ENCODE measurements at regions not wholly inside any gene's neighbourhood (a gene's known extent, or its start where the extent isn't known, plus 50 kb on each side); places are given as distances from the start of the nearest gene placed in this dataset.
"Not testable (repeated sequence)": the region's sequence is repeated elsewhere in the genome, so short reads cannot be mapped to it uniquely, and the experiment has no call there.

DNA sequence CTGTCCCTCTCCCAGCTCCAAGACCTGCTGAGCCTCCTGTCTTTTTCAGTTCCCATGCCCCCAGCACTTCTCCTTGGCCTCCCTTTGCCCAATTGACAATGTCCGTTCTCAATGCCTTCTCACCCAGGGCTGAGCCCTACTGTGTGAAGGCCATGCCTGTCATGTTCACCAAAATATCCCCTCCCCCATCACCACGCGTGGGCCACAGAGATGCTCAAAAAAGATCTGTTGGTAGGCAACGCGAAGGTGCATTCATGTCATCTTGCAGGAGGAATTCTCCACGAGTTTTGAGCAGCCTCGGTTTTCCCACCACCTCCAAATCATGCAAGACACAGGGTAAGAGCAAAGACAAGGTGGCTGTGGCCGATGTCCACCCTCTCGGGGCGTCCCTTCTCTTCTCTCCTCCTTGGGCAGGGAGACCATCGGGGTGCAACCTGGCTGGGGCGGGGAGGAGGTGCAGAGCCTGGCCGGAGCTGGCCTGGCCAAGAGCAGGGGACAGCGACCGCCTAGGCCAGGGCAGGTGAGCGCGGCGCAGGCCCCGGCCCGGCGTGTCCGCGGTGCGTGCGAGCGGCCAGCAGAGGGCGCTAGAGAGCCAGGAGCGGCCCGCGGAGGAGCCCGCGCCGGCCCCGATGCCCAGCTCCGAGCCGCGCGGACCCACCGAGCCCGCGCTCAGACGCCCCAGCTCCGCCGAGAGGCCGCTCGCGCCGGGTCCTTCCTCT, 56.3 kb upstream of the KRTAP5-11 start:
- DNase-seq, result peak; percentile 72 to 81

DNA sequence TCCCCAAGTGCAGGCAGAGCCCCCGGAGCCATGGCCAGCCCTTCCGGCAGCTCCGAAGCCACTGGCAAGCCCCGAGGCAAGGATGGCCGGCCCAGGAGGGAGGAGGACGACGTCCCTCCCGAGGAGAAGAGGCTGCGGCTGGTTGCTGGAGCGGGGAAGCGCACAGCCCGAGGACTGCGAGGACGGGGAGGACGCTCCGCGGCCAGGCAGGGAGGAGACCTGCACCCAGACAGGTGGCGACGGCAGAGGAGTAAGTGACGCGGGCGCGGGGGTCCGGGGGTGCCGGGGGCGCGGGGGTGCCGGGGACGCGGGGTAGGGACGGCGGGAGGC, 56.8 kb upstream of the KRTAP5-11 start:
- DNase-seq, result not testable (repeated sequence)

DNA sequence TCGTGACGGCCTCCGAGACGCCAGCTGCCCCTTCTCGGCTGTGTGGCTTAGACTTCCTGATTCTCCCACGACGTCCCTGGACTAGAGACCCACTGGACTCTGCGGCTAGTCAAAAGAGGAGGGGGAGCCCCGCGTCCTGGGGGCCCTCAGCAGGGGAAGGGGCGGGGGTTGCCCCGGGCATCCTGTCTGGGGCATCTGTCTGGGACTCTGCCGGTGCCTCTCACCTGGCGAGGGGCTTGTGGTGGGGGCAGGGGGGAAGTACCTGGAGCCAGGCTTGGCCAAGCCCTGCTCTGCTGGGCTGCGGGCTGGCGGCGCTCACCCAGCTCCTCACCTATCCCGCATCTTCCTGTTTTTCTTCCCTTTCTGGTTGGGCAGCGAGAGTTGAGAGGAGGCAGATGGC, 57.2 kb upstream of the KRTAP5-11 start:
- DNase-seq, result peak in 1 of 2 experiments; percentile 20

DNA sequence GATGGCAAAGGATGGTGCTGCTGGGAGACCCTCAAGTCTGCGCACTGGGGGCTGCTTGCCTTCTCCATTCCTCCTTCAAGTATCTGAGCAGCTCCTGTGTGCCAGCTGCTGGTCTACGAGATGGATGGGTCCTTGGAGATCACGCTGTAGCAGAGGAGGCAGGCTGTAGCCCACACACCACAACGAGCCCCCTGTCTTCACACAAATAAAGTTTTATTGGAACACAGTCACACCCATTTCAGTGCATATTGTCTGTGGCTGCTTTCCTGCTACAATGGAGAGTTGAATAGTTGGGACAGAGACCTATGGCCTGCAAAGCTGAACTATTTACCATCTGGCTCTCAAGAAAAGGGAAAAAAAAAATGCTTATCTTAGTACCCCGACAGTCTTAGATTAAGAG, 64.4 kb upstream of the KRTAP5-11 start:
- not testable (repeated sequence) for DNase-seq

DNA sequence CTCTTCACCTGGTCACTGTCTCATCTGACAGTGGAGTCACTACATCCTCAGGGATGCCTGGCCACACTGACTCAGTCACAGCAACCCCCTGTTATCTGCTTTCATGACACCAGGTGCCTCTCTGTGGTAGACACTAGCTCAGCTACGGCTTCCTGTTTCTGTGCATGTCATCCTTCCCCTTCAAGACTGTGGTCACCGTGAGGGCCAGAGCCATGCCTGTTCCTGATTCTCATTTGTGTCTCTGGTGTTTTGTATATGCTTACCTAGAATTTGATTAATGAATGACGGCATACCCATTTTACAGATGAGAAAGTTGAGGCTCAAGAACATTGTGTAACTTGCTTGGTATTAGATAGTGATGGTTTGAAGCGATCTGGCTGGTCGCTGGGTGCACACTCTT, 70.3 kb upstream of the KRTAP5-11 start:
- not testable (repeated sequence) for DNase-seq

DNA sequence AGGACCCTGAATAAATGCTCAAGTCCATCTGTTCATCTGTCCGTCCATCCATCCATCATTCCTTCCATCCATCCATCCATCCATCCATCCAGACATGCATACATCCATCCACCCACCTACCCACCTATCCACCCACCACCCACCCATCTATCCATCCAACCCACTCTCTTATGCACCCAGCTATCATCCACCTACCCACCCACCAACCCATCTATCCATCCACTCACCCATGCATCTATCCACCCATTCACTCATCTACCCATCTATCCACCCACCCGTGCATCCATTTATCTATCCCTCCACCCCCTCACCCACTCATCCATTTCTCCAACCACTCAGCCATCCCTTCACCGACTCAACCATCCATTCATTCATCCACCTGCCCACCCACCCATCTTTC, 71.7 kb upstream of the KRTAP5-11 start:
- not testable (repeated sequence) for DNase-seq

DNA sequence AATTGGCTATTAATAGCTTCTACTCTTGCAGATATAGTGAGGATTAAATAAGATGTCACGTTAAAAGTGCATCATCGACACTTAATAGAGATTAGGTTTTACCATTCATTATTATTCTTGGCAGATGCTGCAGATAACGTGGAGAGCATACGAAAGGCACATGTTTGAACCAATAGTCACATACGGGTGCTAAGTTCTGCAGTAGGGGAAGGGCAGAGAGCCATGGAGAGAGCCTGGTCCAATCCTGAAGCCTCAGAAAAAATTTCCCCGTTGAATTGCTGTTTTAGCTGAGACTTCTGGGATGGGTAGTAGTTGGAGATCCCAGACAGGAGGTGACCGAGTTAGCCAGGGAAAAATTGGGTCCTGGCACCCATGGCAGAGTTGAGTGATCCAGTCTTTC, 72.4 kb upstream of the KRTAP5-11 start:
- not testable (repeated sequence) for DNase-seq

DNA sequence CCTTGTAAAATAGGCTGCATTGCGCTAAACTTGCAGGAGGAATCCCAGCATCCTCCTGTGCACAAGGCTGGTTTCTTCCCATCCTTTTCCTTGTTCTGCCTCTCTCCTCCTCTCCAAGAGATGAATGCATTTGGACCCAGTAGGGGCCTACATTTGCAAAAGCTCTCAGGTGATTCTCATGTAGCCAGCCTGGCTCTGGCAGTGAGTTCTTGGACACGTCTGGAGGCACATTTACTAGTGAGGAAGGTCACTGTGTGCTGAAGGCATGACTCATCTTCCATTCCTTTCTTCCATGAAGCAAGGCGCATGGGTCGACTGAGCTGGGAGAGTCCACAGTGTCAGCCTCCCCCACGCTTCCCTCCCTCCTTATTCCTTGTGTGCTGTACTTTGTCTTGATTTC, 73.8 kb upstream of the KRTAP5-11 start:
- DNase-seq, result not testable (repeated sequence)

DNA sequence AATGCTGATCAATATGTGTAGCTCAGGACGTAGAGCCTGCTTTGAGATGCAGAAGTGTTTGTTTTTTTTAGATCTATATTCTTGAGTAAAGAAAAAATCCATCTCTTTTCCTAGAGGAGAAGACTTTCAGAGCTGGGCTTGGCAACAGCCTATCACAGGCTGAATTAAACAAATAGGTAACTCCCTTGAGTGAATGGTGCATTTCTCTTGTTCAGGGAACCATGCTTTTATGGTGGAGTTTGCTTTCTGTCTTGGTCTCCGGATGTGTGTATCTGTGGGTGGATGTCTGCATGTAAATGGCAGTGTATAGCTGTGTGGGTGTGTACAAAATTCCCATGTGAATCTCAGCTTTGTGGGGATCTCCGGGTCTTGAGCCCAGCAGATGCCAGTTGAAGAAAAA, 82.3 kb upstream of the KRTAP5-11 start:
- not testable (repeated sequence) for DNase-seq

DNA sequence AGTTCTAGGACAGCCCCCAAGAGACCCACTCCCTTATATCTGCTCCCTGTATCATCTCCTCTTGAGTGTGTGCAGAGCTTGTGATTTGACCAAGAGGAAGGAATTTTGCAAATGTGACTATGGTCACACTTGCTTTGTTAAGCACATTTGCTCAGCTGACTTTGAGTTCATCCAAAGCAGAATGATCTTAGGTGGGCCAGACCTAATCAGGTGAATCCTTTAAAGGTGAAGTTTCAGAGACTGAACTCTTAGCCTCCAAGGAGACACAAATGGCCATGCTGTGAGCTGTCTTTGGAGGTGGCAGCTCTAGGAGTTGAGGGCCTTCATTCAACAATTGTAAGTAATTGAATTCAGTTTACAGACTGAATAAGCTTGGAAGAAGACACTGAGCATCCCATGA, 115.4 kb upstream of the KRTAP5-11 start:
- not testable (repeated sequence) for DNase-seq

DNA sequence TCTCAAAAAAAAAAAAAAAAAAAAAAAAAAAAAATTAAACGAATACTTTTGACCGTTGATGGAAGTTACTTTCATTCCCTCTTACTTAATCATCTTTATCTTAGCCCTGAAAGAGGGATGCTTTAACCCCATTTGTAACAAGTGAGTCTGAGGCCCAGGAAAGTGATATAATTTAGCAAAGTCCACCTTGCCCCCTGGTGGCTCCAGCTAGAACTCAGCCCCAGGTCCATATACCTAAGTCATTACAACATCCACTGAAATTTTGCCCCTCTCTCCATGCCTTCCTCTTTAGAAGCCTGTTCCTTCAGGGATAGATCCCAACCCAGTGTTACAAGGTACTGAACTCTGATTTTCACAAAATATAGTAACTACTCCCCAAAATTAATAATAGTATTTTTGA, 116.3 kb upstream of the KRTAP5-11 start:
- not testable (repeated sequence) for DNase-seq

DNA sequence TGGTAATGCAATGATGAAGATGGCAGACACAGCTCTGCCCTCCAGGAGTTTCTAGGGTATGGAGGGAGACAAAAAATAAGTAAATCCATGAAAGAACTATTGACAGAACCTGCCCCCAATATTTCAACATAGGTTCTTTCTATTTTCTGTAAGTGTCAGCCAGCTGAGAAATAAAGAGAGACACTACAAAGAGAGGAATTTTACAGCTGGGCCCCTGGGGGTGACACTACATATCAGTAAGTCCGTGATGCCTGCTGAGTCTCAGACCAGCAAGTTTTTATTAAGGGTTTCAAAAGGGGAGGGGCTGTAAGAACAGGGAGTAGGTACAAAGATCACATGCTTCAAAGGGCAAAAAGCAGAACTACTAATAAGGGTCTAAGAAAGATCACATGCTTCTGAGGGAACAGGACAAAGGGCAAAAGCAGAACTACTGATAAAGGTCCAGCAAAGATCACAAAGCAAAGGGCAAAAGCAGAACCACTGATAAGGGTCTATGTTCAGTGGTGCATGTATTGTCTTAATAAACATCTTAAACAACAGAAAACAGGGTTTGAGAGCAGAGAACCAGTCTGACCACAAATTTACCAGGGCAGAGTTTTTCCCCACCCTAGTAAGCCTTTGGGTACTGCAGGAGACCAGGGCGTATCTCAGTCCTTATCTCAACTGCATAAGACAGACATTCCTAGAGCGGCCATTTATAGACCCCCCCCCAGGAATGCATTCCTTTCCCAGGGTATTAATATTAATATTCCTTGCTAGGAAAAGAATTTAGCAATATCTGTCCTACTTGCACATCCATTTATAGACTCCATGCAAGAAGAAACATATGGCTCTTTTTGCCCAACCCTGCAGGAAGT, 119.0 kb upstream of the KRTAP5-11 start:
- DNase-seq, result not testable (repeated sequence)

DNA sequence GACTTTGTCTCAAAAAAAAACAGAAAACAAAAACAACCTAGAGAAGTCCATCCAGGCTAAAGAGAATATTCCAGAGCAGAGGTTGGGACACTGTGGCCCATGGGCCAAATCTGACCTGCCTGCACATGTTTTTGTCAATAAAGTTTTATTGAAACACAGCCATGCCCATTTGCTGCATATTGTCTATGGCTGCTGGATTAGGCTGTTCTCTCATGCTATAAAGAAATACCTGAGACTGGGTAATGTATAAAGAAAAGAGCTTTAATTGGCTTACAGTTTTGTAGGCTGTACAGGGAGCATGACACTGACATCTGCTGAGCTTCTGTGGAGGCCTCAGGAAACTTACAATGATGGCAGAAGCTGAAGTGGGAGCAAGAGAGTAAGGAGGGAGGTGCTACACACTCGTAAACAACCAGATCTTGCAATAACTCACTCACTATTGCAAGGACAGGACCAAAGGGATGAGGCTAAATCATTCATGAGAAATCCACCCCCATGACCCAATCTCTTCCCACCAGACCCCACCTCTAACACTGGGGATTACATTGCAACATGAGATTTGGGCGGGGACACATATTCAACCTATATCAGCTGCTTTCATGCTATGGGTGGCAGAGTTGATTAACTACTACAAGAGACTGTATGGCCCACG, 122.5 kb upstream of the KRTAP5-11 start:
- not testable (repeated sequence) for DNase-seq

DNA sequence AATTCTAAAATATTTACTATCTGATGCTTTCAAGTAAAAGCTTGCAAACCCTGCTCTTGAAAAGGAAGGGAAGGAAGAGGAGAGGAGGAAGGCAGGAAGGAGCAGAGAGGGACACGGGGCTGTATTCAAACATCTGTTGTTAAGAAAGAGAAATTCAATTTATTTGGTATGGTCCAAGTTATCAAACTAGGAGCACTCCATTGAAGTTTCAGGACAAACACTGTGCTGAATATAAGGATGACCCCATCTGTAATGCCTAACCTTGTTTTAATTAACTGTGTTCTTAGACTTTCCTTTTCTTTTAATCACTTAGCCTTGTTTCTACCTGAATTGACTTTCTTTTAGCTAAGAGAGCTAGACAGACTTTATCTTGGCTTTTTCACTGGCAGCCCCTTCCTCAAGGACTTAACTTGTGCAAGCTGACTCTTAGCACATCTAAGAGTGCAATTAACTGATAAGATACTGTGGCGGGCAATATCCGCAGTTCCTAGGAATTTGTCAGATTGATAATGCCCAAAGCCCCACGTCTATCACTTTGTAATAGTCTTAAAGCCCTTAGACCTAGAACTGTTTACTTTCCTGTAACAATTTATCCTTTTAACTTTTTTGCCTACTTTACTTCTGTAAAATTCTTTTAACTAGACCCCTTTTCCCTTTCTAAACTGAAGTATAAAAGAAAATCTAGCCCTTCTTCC, 123.2 kb upstream of the KRTAP5-11 start:
- not testable (repeated sequence) for DNase-seq

DNA sequence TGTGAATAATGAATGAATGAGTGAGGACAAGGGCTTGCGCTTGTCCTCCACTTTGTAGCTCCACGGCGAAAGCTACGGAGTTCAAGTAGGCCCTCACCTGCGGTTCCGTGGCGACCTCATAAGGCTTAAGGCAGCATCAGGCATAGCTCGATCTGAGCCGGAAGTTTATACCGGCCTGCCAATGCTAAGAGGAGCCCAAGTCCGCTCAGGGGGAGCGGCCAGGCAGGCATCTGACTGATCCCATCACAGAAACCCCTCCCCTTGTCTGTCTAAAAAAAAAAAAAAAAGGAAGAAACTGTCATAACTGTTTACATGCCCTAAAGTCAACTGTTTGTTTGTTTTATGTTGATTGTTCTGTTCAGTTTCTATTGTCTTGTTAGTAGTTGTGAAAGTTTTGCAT, 124.4 kb upstream of the KRTAP5-11 start:
- not testable (repeated sequence) for DNase-seq

DNA sequence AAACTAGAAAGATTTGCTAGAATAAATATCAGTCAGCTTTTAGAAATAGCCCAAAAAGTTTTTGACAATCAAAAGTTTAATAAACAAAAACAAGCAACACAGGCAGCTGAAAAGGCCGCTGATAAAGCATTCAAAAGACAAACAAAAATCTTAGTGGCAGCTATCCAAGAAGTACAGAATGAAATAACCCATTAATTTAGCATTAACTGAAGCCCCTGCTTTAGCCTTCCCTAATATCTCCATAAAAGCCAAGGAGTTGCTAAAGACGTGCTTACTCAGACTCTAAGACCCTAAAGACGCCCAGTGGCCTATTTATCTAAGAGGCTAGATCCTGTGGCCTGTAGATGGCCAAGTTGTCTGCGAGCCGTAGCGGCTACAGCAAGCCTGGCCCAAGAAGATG, 123.5 kb upstream of the DEFB108B start:
- DNase-seq, result not testable (repeated sequence)

DNA sequence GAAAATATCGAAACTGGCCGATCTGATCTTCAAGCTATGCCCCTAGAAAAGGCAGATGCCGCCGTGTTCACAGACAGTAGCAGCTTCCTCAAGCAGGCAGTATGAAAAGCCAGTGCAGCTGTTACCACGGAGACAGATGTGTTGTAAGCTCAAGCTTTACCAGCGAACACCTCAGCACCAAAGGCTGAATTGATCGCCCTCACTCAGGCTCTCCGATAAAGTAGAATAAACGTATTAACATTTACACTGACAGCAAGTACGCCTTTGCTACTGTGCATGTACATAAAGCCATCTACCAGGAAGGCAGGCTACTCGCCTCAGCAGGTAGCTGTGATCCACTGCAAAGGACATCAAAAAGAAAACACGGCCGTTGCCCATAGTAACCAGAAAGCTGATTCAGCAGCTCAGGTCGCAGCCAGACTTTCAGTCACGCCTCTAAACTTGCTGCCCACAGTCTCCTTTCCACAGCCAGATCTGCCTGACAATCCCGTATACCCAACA, 122.8 kb upstream of the DEFB108B start:
- DNase-seq, result peak; percentile 27 to 42

DNA sequence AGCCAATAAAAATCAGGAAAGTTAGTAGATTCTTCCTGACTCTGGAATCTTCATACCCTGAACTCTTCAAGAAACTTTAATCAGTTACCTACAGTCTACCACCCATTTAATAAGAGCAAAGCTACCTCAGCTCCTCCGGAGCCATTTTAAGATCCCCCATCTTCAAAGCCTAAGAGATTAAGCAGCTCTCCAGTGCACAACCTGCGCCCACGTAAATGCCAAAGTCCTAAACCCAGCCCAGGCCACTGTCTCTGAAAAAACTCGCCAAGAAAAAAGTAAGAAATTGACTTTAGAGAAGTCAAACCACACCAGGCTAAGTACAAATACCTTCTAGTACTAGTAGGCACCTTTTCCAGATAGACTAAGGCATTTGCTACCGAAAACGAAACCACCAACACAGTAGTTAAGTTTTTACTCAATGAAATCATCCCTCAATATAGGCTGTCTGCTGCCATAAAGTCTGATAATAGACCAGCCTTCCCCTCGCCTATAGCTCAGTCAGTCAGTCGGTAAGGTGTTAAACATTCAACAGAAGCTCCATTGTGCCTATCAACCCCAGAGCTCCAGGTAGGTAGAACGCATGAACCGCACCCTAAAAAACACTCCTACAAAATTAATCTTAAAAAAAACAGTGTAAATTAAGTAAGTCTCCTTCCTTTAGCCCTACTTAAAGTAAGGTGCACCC, 122.2 kb upstream of the DEFB108B start:
- DNase-seq, result peak; percentile 18 to 25

DNA sequence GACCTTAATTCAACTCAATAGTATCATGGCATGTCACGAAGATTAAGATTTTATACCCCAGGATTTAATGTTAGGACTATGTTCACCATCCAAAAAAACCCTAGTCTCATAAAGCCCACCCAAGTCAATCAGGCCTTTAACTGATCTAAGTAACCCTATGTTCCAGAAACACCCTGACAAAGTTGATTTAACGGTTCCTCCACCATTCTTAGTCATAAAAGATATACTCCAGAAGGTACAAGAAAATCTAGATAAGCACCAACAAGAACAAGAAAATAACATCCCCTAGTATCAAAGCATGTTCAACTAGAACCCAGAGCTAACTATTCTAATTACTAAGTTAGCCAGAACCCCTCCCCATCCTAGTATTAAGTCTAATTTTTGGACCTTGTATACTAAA, 120.7 kb upstream of the DEFB108B start:
- DNase-seq, result not testable (repeated sequence)

DNA sequence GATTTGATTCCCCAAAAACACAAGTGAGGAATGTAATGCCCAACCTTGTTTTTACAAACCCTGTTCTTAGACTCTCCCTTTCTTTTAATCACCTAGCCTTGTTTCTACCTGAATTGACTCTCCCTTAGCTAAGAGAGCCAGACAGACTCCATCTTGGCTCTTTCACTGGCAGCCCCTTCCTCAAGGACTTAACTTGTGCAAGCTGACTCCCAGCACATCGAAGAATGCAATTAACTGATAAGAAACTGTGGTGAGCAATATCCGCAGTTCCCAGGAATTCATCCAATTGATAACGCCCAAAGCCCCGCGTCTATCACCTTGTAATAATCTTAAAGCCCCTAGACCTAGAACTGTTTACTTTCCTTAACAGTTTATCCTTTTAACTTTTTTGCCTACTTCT, 120.2 kb upstream of the DEFB108B start:
- not testable (repeated sequence) for DNase-seq

DNA sequence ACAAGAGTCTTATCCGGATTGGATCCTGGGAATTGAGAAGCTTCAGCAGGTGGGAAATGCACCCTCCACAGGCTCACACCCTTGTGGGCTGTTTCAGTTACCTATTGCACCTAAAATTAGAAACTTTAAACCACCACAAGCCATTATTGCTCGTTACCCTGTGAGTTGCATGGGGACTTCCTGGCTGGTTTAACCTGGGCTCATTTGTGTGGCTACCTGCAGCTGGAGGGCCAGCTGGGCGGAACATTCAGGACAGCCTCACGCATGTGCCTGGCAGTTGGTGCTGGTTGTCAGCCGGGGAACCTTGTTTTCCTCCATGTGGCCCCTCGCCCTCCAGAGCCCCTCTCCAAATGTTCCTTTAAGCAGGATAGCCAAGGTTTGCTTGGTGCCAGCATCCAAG, 118.5 kb upstream of the DEFB108B start:
- DNase-seq, result not testable (repeated sequence)

DNA sequence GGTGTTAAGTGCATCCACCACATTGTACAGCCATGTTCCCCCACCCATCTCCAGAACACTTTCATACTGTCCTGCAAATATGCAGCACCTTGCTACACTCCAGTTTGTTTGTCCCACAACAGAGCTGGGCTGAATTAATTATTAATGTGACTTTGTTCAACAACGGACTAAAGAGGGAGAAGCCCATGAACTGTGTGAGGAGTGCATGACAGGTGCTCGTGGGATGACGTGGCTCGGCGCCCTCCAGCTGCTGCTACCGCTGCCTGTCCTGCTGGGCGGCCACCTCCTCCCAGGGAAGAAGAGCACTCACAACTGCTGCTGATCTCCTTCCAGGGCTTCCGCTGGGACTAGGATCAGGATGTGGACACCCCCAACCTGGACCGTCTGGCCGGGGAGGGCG, 111.2 kb upstream of the DEFB108B start:
- not testable (repeated sequence) for DNase-seq
